ENCODE measurements at regions not wholly inside any gene's neighbourhood (a gene's known extent, or its start where the extent isn't known, plus 50 kb on each side); places are given as distances from the start of the nearest gene placed in this dataset.

DNA sequence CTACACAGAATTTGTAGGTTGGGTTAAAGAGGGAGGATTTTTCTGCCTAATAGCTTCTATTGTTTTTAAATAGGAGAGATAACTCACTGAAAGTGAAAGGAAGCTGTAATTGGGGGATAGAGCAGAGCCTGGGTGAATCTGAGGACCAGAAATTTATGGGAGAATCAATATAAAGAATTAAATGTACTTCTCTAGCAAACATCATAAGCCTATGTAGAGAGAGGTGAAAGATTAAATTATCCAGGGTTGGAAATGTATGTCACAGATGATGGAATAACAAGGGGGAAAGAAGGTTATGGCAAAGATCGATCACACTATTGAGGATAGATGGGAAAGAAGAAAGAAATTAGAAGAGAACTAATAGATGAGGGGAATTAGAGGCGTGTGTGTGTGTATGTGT lies 104.4 kb upstream of the DCAF8L1 start:
- no peaks in the 10 kb centered on the region for H3K4me1 Mint-ChIP-seq (ENCODE audit: low read depth)
- H3K27me3 Mint-ChIP-seq: no peaks in the 10 kb centered on the region
- DNase-seq (ENCODE audit: low spot score, unreplicated experiment): no peak
- H3K27ac Mint-ChIP-seq: no peak overlapping the region
- no peaks in the 10 kb centered on the region for H3K36me3 Mint-ChIP-seq (ENCODE audit: insufficient read depth)
- peaks cover 5% of the 10 kb centered on the region for H3K9me3 Mint-ChIP-seq (ENCODE audit: low read depth)
- TF ChIP-seq, protein P1, sequence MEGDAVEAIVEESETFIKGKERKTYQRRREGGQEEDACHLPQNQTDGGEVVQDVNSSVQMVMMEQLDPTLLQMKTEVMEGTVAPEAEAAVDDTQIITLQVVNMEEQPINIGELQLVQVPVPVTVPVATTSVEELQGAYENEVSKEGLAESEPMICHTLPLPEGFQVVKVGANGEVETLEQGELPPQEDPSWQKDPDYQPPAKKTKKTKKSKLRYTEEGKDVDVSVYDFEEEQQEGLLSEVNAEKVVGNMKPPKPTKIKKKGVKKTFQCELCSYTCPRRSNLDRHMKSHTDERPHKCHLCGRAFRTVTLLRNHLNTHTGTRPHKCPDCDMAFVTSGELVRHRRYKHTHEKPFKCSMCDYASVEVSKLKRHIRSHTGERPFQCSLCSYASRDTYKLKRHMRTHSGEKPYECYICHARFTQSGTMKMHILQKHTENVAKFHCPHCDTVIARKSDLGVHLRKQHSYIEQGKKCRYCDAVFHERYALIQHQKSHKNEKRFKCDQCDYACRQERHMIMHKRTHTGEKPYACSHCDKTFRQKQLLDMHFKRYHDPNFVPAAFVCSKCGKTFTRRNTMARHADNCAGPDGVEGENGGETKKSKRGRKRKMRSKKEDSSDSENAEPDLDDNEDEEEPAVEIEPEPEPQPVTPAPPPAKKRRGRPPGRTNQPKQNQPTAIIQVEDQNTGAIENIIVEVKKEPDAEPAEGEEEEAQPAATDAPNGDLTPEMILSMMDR (IDR thresholded peaks at IDR 0.05; ENCODE audit: unreplicated experiment): no peak
- no peak overlapping the region for H3K4me3 Mint-ChIP-seq (ENCODE audit: low read depth)

DNA sequence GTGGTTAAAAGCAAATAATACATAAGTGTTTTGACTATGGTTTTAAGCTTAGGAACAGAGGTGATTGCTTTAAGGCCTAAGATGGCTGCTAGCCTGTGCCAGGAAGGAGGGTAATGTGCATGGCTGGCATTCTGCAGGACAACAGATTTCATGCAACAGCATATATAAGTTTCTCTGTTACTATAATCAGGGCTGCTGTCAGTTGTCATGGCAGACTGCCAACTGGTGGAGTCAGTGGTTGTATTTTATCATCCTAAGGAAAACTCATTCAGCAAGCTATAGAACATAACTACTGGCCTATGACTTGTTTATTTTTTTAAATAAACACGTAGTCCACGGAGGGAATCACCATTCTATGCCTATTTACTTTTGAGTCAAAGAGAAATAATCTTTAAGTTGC lies 77.7 kb upstream of the DCAF8L1 start:
- Mint-ChIP-seq H3K27ac (no peak overlapping the region), H3K9me3 (ENCODE audit: low read depth) (peaks cover 4% of the 10 kb centered on the region), H3K4me1 (ENCODE audit: low read depth) (no peaks in the 10 kb centered on the region), H3K36me3 (ENCODE audit: insufficient read depth) (no peaks in the 10 kb centered on the region), H3K4me3 (ENCODE audit: low read depth) (no peak overlapping the region), H3K27me3 (no peaks in the 10 kb centered on the region)
- TF ChIP-seq, protein P1 (IDR thresholded peaks at IDR 0.05; ENCODE audit: unreplicated experiment): no peak
- no peak for DNase-seq (ENCODE audit: low spot score, unreplicated experiment)

- no peak overlapping the region for H3K4me3 Mint-ChIP-seq (ENCODE audit: low read depth)
- peaks cover 14% of the 10 kb centered on the region for H3K9me3 Mint-ChIP-seq (ENCODE audit: low read depth)
- TF ChIP-seq, protein P1 (IDR thresholded peaks at IDR 0.05; ENCODE audit: unreplicated experiment): no peak
- no peaks in the 10 kb centered on the region for H3K27me3 Mint-ChIP-seq
- H3K36me3 Mint-ChIP-seq (ENCODE audit: insufficient read depth): no peaks in the 10 kb centered on the region
- H3K27ac Mint-ChIP-seq: no peak overlapping the region
- no peak for DNase-seq (ENCODE audit: low spot score, unreplicated experiment)
- H3K4me1 Mint-ChIP-seq (ENCODE audit: low read depth): no peaks in the 10 kb centered on the region
Measured at GRCh38 chrX:28042826-28043564, 61.7 kb upstream of the DCAF8L1 start.

DNA sequence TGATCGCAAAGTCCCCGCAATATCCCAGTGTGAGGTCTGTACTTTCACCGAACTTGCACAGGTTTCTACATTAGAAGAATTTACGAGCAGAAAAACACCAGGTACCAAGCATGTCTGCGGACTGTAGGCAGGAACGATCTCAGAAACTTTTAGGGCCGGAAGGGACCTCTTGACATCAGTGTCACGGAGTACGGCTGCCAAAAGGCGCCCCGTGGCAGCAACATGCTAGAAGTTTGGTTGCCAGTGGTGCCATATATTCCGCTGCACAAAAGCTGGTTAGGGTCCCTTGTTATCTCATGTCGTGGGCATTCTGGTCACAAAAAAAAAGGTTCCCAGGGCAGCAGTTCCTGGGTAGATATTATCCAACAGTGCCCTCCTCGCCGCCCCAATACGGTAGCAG lies 61.0 kb upstream of the DCAF8L1 start:
- Mint-ChIP-seq H3K27me3 (no peaks in the 10 kb centered on the region), H3K27ac (no peak overlapping the region), H3K4me1 (ENCODE audit: low read depth) (no peaks in the 10 kb centered on the region), H3K9me3 (ENCODE audit: low read depth) (peaks cover 14% of the 10 kb centered on the region), H3K4me3 (ENCODE audit: low read depth) (no peak overlapping the region), H3K36me3 (ENCODE audit: insufficient read depth) (no peaks in the 10 kb centered on the region)
- no peak for DNase-seq (ENCODE audit: low spot score, unreplicated experiment)
- TF ChIP-seq, protein P1 (IDR thresholded peaks at IDR 0.05; ENCODE audit: unreplicated experiment): no peak

DNA sequence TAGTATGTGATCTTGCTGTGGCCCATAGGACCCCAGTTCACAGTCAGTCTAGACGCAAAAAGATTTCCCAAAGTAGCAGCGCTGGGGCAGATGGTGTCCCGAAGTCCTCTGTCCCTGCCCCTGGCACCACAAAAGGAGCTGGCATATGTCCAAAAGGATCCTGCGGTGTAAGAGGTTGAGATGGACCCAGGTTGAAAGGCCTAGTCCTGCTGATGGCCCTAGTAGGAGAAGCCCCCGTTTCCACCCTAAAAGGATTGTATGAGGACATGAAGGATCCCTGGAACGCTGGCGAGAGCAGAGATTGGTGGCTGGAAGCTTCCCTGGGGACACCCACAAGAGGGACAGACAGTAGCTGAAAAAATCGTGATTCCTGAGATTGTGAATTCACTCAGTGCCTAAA lies 58.0 kb upstream of the DCAF8L1 start:
- TF ChIP-seq, protein P1 (IDR thresholded peaks at IDR 0.05; ENCODE audit: unreplicated experiment): no peak
- DNase-seq (ENCODE audit: low spot score, unreplicated experiment): no peak
- H3K4me1 Mint-ChIP-seq (ENCODE audit: low read depth): no peaks in the 10 kb centered on the region
- H3K27me3 Mint-ChIP-seq: no peaks in the 10 kb centered on the region
- peaks cover 11% of the 10 kb centered on the region for H3K9me3 Mint-ChIP-seq (ENCODE audit: low read depth)
- no peaks in the 10 kb centered on the region for H3K36me3 Mint-ChIP-seq (ENCODE audit: insufficient read depth)
- H3K4me3 Mint-ChIP-seq (ENCODE audit: low read depth): no peak overlapping the region
- H3K27ac Mint-ChIP-seq: no peak overlapping the region

Data from progenitor cell of endocrine pancreas (in vitro differentiated cells).